Fibroblast of lung (primary cell): ENCODE measurements at regions not wholly inside any gene's neighbourhood (a gene's known extent, or its start where the extent isn't known, plus 50 kb on each side); places are given as distances from the start of the nearest gene placed in this dataset.

ENCODE experiments used
- EZH2 ChIP-seq: IDR thresholded peaks from 2 replicates; pipeline ENCODE4 v1.5.1; 2012; ENCODE audit warnings: low read length, control low read depth, mild to moderate bottlenecking; ENCODE audit errors: missing control alignments
- TF ChIP-seq, protein P1 (sequence below), 2 donors: IDR thresholded peaks in 1 of 2; conservative IDR thresholded peaks in 1 of 2; 1 replicate in 1 of 2; 2 replicates in 1 of 2; pipeline ENCODE4 v1.5.1; 2011 to 2012; ENCODE audit warnings: low read length in 2 of 2, control low read depth in 1 of 2, inconsistent platforms in 1 of 2, low read depth in 1 of 2, mild to moderate bottlenecking in 1 of 2

DNA sequence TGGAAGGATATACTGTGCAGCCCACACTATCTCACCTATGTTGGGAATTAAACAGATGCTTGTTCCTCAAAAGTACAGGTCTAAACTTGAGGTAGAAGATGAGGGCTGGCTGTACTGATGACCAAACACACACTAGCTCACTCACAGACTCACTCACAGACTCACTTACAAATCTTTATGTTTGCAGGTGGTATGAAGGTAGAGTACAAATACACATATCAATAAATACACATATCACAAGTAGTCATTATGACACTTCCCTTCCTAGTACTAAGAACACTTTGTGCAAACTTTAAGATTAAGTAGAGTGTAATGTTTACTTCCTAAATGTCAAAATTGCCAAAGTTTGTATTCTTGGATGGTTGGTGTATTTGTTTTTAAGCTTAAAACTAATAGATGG, 155.4 kb upstream of the KCNQ5 start:
- TF ChIP-seq, protein P1, sequence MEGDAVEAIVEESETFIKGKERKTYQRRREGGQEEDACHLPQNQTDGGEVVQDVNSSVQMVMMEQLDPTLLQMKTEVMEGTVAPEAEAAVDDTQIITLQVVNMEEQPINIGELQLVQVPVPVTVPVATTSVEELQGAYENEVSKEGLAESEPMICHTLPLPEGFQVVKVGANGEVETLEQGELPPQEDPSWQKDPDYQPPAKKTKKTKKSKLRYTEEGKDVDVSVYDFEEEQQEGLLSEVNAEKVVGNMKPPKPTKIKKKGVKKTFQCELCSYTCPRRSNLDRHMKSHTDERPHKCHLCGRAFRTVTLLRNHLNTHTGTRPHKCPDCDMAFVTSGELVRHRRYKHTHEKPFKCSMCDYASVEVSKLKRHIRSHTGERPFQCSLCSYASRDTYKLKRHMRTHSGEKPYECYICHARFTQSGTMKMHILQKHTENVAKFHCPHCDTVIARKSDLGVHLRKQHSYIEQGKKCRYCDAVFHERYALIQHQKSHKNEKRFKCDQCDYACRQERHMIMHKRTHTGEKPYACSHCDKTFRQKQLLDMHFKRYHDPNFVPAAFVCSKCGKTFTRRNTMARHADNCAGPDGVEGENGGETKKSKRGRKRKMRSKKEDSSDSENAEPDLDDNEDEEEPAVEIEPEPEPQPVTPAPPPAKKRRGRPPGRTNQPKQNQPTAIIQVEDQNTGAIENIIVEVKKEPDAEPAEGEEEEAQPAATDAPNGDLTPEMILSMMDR (conservative IDR thresholded peaks at IDR 0.05 in 1 of 2, IDR thresholded peaks at IDR 0.05 in 1 of 2; ENCODE audit: low read depth in 1 of 2, low read length in 2 of 2): no peak
- no peak for TF ChIP-seq EZH2
